ENCODE measurements at regions not wholly inside any gene's neighbourhood (a gene's known extent, or its start where the extent isn't known, plus 50 kb on each side); places are given as distances from the start of the nearest gene placed in this dataset.

DNA sequence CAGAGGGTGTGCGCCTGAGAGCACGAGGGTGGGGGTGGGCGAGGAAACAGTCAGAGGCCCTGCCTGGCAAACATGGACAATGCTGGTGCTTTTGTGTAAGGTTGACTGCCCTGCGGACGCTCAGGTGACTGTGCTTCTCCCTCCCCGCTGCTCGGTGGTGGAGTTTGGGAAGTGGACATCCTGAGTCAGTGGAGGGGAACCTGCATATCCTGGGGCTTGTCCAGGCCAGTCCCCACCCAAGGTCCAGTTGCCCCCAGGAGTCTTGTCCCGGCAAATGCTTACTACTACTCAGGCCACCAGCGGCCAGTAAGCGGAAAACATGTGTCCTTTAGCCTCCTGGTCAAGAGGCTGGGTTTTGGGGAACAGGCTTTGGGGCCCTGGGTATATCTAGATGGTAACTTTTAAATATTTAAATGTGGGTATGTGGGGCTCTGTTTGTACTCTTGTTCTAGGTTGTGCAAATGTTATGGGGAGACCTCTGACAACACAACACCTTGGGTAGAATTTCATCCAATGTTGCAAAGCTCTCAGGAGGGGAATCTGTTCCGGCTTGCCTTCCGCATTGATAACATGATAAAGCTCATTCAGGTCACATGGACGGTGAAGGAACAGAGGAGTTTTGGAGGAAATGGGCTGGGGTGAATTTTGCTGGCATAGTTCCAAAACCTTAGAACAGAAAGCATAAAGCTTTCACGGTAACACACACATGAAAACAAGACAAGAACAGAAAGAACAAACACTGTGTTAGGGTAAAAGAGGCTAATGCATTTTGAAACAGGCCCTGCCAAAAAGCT, 364.9 kb downstream of the PRDM2 start:
- no peak overlapping the region for H3K9ac ChIP-seq (ENCODE audit: low read length in 3 of 3)
- no peaks in the 10 kb centered on the region for H3K36me3 ChIP-seq (ENCODE audit: control insufficient read depth in 2 of 3, insufficient read depth in 3 of 3, low read length in 3 of 3)
- H3K27me3 ChIP-seq (ENCODE audit: control insufficient read depth, insufficient read depth, low read length), result no peaks in the 10 kb centered on the region
- H3K4me3 ChIP-seq (ENCODE audit: low read length in 3 of 3), result no peak overlapping the region
- H3K27ac ChIP-seq (ENCODE audit: low read depth in 2 of 2, low read length in 2 of 2), result no peak overlapping the region
- intact Hi-C loops (cut with DNase I), result no loop called here
- FAIRE-seq (no peak), DNase-seq (peak in 3 of 5 donors; percentile 5 to 59 (median 38))
- TF ChIP-seq, protein P1, sequence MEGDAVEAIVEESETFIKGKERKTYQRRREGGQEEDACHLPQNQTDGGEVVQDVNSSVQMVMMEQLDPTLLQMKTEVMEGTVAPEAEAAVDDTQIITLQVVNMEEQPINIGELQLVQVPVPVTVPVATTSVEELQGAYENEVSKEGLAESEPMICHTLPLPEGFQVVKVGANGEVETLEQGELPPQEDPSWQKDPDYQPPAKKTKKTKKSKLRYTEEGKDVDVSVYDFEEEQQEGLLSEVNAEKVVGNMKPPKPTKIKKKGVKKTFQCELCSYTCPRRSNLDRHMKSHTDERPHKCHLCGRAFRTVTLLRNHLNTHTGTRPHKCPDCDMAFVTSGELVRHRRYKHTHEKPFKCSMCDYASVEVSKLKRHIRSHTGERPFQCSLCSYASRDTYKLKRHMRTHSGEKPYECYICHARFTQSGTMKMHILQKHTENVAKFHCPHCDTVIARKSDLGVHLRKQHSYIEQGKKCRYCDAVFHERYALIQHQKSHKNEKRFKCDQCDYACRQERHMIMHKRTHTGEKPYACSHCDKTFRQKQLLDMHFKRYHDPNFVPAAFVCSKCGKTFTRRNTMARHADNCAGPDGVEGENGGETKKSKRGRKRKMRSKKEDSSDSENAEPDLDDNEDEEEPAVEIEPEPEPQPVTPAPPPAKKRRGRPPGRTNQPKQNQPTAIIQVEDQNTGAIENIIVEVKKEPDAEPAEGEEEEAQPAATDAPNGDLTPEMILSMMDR (IDR thresholded peaks at IDR 0.05; ENCODE audit: borderline replicate concordance, extremely low read depth, insufficient read depth), result no peak
- H3K9me3 ChIP-seq (ENCODE audit: control insufficient read depth in 2 of 3, insufficient read depth in 1 of 3, low read length in 3 of 3), result no peaks in the 10 kb centered on the region
- no peaks in the 10 kb centered on the region for H3K4me1 ChIP-seq (ENCODE audit: control insufficient read depth in 2 of 3, insufficient read depth in 2 of 3, low read depth in 1 of 3, low read length in 3 of 3)

DNA sequence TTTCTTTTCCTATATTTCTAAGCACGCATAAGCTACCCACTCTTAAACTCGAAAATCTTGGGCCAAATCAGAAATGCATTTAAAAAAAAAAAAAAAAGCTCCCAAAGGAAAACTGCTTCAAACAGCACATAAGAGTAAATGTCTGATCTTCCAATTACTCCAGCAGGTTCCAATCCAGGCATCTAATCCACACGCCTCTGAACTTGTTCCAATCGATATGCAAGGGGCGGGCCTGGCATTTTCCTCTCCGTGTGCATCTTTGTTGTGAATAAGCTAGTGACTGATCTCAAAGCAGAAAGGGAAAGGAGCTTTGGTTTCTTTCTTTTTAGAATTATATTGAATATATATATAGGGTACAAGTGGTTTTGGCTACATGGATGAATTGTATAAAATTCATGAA, 365.5 kb downstream of the PRDM2 start:
- intact Hi-C loops (cut with DNase I), result no loop called here
- Histone ChIP-seq H3K36me3 (ENCODE audit: control insufficient read depth in 2 of 3, insufficient read depth in 3 of 3, low read length in 3 of 3) (no peaks in the 10 kb centered on the region), H3K27ac (ENCODE audit: low read depth in 2 of 2, low read length in 2 of 2) (no peak overlapping the region), H3K9ac (ENCODE audit: low read length in 3 of 3) (no peak overlapping the region), H3K4me3 (ENCODE audit: low read length in 3 of 3) (no peak overlapping the region), H3K9me3 (ENCODE audit: control insufficient read depth in 2 of 3, insufficient read depth in 1 of 3, low read length in 3 of 3) (no peaks in the 10 kb centered on the region), H3K4me1 (ENCODE audit: control insufficient read depth in 2 of 3, insufficient read depth in 2 of 3, low read depth in 1 of 3, low read length in 3 of 3) (no peaks in the 10 kb centered on the region), H3K27me3 (ENCODE audit: control insufficient read depth, insufficient read depth, low read length) (no peaks in the 10 kb centered on the region)
- TF ChIP-seq, protein P1 (IDR thresholded peaks at IDR 0.05; ENCODE audit: borderline replicate concordance, extremely low read depth, insufficient read depth), result no peak
- DNase-seq (no peak), FAIRE-seq (no peak)

DNA sequence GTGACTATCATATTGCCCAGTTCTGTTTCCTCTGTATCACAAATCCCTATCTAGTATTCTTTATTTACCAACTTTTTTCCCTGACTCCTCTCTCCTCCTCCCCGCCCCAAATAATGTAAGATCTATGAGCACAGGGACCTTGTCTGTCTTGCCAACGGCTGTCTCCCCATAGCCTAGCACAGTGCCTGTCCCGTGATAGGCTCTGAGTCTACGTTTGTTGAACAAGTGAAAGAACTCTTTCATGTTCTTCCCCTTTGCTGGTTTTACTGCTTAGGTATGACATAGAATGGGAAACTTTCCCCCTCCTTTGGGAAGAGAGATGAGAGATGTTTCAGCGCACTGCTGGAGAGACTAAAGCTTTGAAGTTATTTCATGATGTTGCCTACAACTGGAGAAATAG, 367.0 kb downstream of the PRDM2 start:
- H3K9me3 ChIP-seq (ENCODE audit: control insufficient read depth in 2 of 3, insufficient read depth in 1 of 3, low read length in 3 of 3), result no peaks in the 10 kb centered on the region
- intact Hi-C loops (cut with DNase I), result no loop called here
- no peaks in the 10 kb centered on the region for H3K4me1 ChIP-seq (ENCODE audit: control insufficient read depth in 2 of 3, insufficient read depth in 2 of 3, low read depth in 1 of 3, low read length in 3 of 3)
- no peaks in the 10 kb centered on the region for H3K36me3 ChIP-seq (ENCODE audit: control insufficient read depth in 2 of 3, insufficient read depth in 3 of 3, low read length in 3 of 3)
- H3K27me3 ChIP-seq (ENCODE audit: control insufficient read depth, insufficient read depth, low read length), result no peaks in the 10 kb centered on the region
- DNase-seq, result no peak
- H3K9ac ChIP-seq (ENCODE audit: low read length in 3 of 3), result no peak overlapping the region
- H3K4me3 ChIP-seq (ENCODE audit: low read length in 3 of 3), result no peak overlapping the region
- TF ChIP-seq, protein P1 (IDR thresholded peaks at IDR 0.05; ENCODE audit: borderline replicate concordance, extremely low read depth, insufficient read depth), result no peak
- no peak for FAIRE-seq
- no peak overlapping the region for H3K27ac ChIP-seq (ENCODE audit: low read depth in 2 of 2, low read length in 2 of 2)
